ENCODE measurements at regions not wholly inside any gene's neighbourhood (a gene's known extent, or its start where the extent isn't known, plus 50 kb on each side); places are given as distances from the start of the nearest gene placed in this dataset.

GRCh38 chr13:44837250-44837649, 152.0 kb downstream of the NUFIP1 start:
- Histone ChIP-seq H3K9ac (ENCODE audit: low read depth in 1 of 2, low read length in 2 of 2) (no peak overlapping the region), H3K36me3 (ENCODE audit: control insufficient read depth in 4 of 4, insufficient read depth in 3 of 4, low read depth in 1 of 4, low read length in 3 of 4) (no peaks in the 10 kb centered on the region), H3K27ac (ENCODE audit: low read depth in 1 of 2, low read length in 2 of 2) (no peak overlapping the region), H3K4me1 (ENCODE audit: control insufficient read depth in 4 of 4, insufficient read depth in 4 of 4, low read length in 3 of 4) (no peaks in the 10 kb centered on the region), H3K9me3 (ENCODE audit: control insufficient read depth in 4 of 4, low read length in 3 of 4) (no peaks in the 10 kb centered on the region), H3K27me3 (ENCODE audit: control insufficient read depth in 4 of 4, insufficient read depth in 4 of 4, low read length in 3 of 4) (peaks cover 0 to 2% (median 0%) of the 10 kb centered on the region in 4 donors), H3K4me3 (ENCODE audit: low read depth in 1 of 3, low read length in 3 of 3) (no peak overlapping the region)
- TF ChIP-seq RXRA (IDR thresholded peaks at IDR 0.05), result no peak
- WGBS, result 94% methylated on average over 1 of the region's 1 CpG
- DNase-seq (ENCODE audit: low spot score), result no peak

GRCh38 chr13:44834404-44834803, 154.9 kb downstream of the NUFIP1 start:
- WGBS, result 78% methylated on average over 4 of the region's 4 CpGs

GRCh38 chr13:44833626-44834025, 155.6 kb downstream of the NUFIP1 start:
- DNase-seq (ENCODE audit: low spot score), result no peak
- no peak overlapping the region for H3K4me3 ChIP-seq (ENCODE audit: low read depth in 1 of 3, low read length in 3 of 3)
- 94% methylated on average over 7 of the region's 7 CpGs for WGBS
- peaks cover 0 to 1% (median 0%) of the 10 kb centered on the region in 4 donors for H3K9me3 ChIP-seq (ENCODE audit: control insufficient read depth in 4 of 4, low read length in 3 of 4)
- H3K27ac ChIP-seq (ENCODE audit: low read depth in 1 of 2, low read length in 2 of 2), result no peak overlapping the region
- no peaks in the 10 kb centered on the region for H3K36me3 ChIP-seq (ENCODE audit: control insufficient read depth in 4 of 4, insufficient read depth in 3 of 4, low read depth in 1 of 4, low read length in 3 of 4)
- H3K27me3 ChIP-seq (ENCODE audit: control insufficient read depth in 4 of 4, insufficient read depth in 4 of 4, low read length in 3 of 4), result no peaks in the 10 kb centered on the region
- no peaks in the 10 kb centered on the region for H3K4me1 ChIP-seq (ENCODE audit: control insufficient read depth in 4 of 4, insufficient read depth in 4 of 4, low read length in 3 of 4)
- TF ChIP-seq HNF4G (IDR thresholded peaks at IDR 0.05) (no peak), ATF3 (IDR thresholded peaks at IDR 0.05) (no peak), YY1 (IDR thresholded peaks at IDR 0.05) (no peak), ZBTB33 (IDR thresholded peaks at IDR 0.05) (no peak), FOXA1 (IDR thresholded peaks at IDR 0.05) (no peak), NR2F2 (IDR thresholded peaks at IDR 0.05) (no peak), CTCF (IDR thresholded peaks at IDR 0.05; ENCODE audit: low read depth, low read length, missing input control) (no peak), SP1 (IDR thresholded peaks at IDR 0.05) (no peak), HNF4A (conservative IDR thresholded peaks at IDR 0.05) (no peak), FOXA2 (IDR thresholded peaks at IDR 0.05) (no peak), MAX (IDR thresholded peaks at IDR 0.05) (no peak), GABPA (IDR thresholded peaks at IDR 0.05 in 1 of 2, conservative IDR thresholded peaks at IDR 0.05 in 1 of 2) (no peak), EGR1 (IDR thresholded peaks at IDR 0.05; ENCODE audit: low read depth in 2 of 2) (no peak), RXRA (IDR thresholded peaks at IDR 0.05) (no peak), TAF1 (conservative IDR thresholded peaks at IDR 0.05) (no peak), REST (IDR thresholded peaks at IDR 0.05) (no peak), RAD21 (IDR thresholded peaks at IDR 0.05) (no peak), JUND (IDR thresholded peaks at IDR 0.05) (no peak)
- no peak overlapping the region for H3K9ac ChIP-seq (ENCODE audit: low read depth in 1 of 2, low read length in 2 of 2)

More at GRCh38 chr13:44834404-44834803, 154.9 kb downstream of the NUFIP1 start:
- no peaks in the 10 kb centered on the region for H3K27me3 ChIP-seq (ENCODE audit: control insufficient read depth in 4 of 4, insufficient read depth in 4 of 4, low read length in 3 of 4)
- no peaks in the 10 kb centered on the region for H3K9me3 ChIP-seq (ENCODE audit: control insufficient read depth in 4 of 4, low read length in 3 of 4)
- no peak overlapping the region for H3K4me3 ChIP-seq (ENCODE audit: low read depth in 1 of 3, low read length in 3 of 3)
- no peak for DNase-seq (ENCODE audit: low spot score)
- no peaks in the 10 kb centered on the region for H3K4me1 ChIP-seq (ENCODE audit: control insufficient read depth in 4 of 4, insufficient read depth in 4 of 4, low read length in 3 of 4)
- H3K9ac ChIP-seq (ENCODE audit: low read depth in 1 of 2, low read length in 2 of 2), result no peak overlapping the region
- TF ChIP-seq SP1 (IDR thresholded peaks at IDR 0.05) (no peak), EGR1 (IDR thresholded peaks at IDR 0.05; ENCODE audit: low read depth in 2 of 2) (no peak), FOXA1 (IDR thresholded peaks at IDR 0.05) (no peak), HNF4A (conservative IDR thresholded peaks at IDR 0.05) (no peak), YY1 (IDR thresholded peaks at IDR 0.05) (no peak), ATF3 (IDR thresholded peaks at IDR 0.05) (no peak)
- no peak overlapping the region for H3K27ac ChIP-seq (ENCODE audit: low read depth in 1 of 2, low read length in 2 of 2)
- H3K36me3 ChIP-seq (ENCODE audit: control insufficient read depth in 4 of 4, insufficient read depth in 3 of 4, low read depth in 1 of 4, low read length in 3 of 4), result no peaks in the 10 kb centered on the region

All from liver (tissue), 8 donors.